Left hindlimb (tissue), 1 donor: ENCODE measurements at regions not wholly inside any gene's neighbourhood (a gene's known extent, or its start where the extent isn't known, plus 50 kb on each side); places are given as distances from the start of the nearest gene placed in this dataset.

Source experiments
- DNase-seq: peaks from one replicate; pipeline ENCODE4 v3.0.0-alpha.2; 2018

- no peak for DNase-seq
These were observed 80.0 kb upstream of the NTRK2 start for GRCh38 chr9:84589542-84589941.

- DNase-seq, result no peak
These were observed 78.8 kb upstream of the NTRK2 start for GRCh38 chr9:84590706-84591105.

GRCh38 chr9:84592918-84593317 lies 76.6 kb upstream of the NTRK2 start:
- no peak for DNase-seq

GRCh38 chr9:84593352-84593751 lies 76.2 kb upstream of the NTRK2 start:
- DNase-seq, result no peak

GRCh38 chr9:84597131-84597530 lies 72.4 kb upstream of the NTRK2 start:
- no peak for DNase-seq

- DNase-seq, result no peak
These were observed 70.5 kb upstream of the NTRK2 start for GRCh38 chr9:84598921-84599636.

GRCh38 chr9:84600739-84601138 lies 68.8 kb upstream of the NTRK2 start:
- DNase-seq, result no peak

- DNase-seq, result no peak
These were observed 65.3 kb upstream of the NTRK2 start for GRCh38 chr9:84604223-84604622.

- no peak for DNase-seq
These were observed 59.8 kb upstream of the NTRK2 start for GRCh38 chr9:84609779-84610178.

- no peak for DNase-seq
These were observed 56.1 kb upstream of the NTRK2 start for GRCh38 chr9:84613431-84613830.

GRCh38 chr9:84615544-84615943 lies 54.0 kb upstream of the NTRK2 start:
- no peak for DNase-seq

- no peak for DNase-seq
These were observed 52.0 kb upstream of the NTRK2 start for GRCh38 chr9:84617411-84618029.
